ENCODE measurements at regions not wholly inside any gene's neighbourhood (a gene's known extent, or its start where the extent isn't known, plus 50 kb on each side); places are given as distances from the start of the nearest gene placed in this dataset.

- no peak for DNase-seq
Measured at GRCh38 chr2:125070726-125071505, 1045.8 kb downstream of the CNTNAP5 start.

- DNase-seq, result no peak
Measured at GRCh38 chr2:125073440-125073839, 1048.4 kb downstream of the CNTNAP5 start.

- DNase-seq, result no peak
Measured at GRCh38 chr2:125085904-125086303, 1060.8 kb downstream of the CNTNAP5 start.

GRCh38 chr2:125086313-125087184 is 1061.5 kb downstream of the CNTNAP5 start:
- DNase-seq, result no peak

GRCh38 chr2:125092276-125093009 is 1067.4 kb downstream of the CNTNAP5 start:
- DNase-seq, result no peak

- DNase-seq, result no peak
Measured at GRCh38 chr2:125095826-125096225, 1070.7 kb downstream of the CNTNAP5 start.

GRCh38 chr2:125106710-125107109 is 1081.6 kb downstream of the CNTNAP5 start:
- no peak for DNase-seq

- DNase-seq, result no peak
Measured at GRCh38 chr2:125107446-125107845, 1082.4 kb downstream of the CNTNAP5 start.

GRCh38 chr2:125108251-125108650 is 1083.2 kb downstream of the CNTNAP5 start:
- DNase-seq, result no peak

GRCh38 chr2:125125902-125126301 is 1100.8 kb downstream of the CNTNAP5 start:
- no peak for DNase-seq

- DNase-seq, result no peak
Measured at GRCh38 chr2:125160947-125161346, 1135.9 kb downstream of the CNTNAP5 start.

- DNase-seq, result no peak
Measured at GRCh38 chr2:125167152-125167551, 1142.1 kb downstream of the CNTNAP5 start.

GRCh38 chr2:125167820-125168219 is 1142.7 kb downstream of the CNTNAP5 start:
- DNase-seq, result no peak

GRCh38 chr2:125168442-125168841 is 1143.4 kb downstream of the CNTNAP5 start:
- DNase-seq, result no peak

- no peak for DNase-seq
Measured at GRCh38 chr2:125169022-125169763, 1144.1 kb downstream of the CNTNAP5 start.

- DNase-seq, result no peak
Measured at GRCh38 chr2:125169764-125170146, 1144.7 kb downstream of the CNTNAP5 start.

GRCh38 chr2:125172181-125172580 is 1147.1 kb downstream of the CNTNAP5 start:
- no peak for DNase-seq

- no peak for DNase-seq
Measured at GRCh38 chr2:125175415-125175814, 1150.3 kb downstream of the CNTNAP5 start.

GRCh38 chr2:125185691-125186270 is 1160.7 kb downstream of the CNTNAP5 start:
- no peak for DNase-seq

GRCh38 chr2:125207431-125207830 is 1182.3 kb downstream of the CNTNAP5 start:
- DNase-seq, result no peak

GRCh38 chr2:125216321-125216720 is 1191.2 kb downstream of the CNTNAP5 start:
- DNase-seq, result no peak

Measured in muscle of arm (tissue), 1 donor.